H1 (cell line): ENCODE measurements at regions not wholly inside any gene's neighbourhood (a gene's known extent, or its start where the extent isn't known, plus 50 kb on each side); places are given as distances from the start of the nearest gene placed in this dataset.

Experiments
- CTCF ChIA-PET: fragments of 300-600 bp; sonication (Branson Sonifier 250); formaldehyde crosslinking; loops from one replicate; lab custom pipeline; 2021; ENCODE audit not compliant: partially characterized antibody; lab: Charles Lee
- POLR2A ChIA-PET: fragments of 300-600 bp; sonication (Branson Sonifier 250); formaldehyde crosslinking; loops from one replicate; lab custom pipeline; 2021; ENCODE audit warnings: inconsistent platforms; ENCODE audit not compliant: partially characterized antibody; lab: Charles Lee
- DNase-seq, 2 experiments: peaks; one replicate each; pipeline versions ENCODE4 v3.0.0 to v3.0.0-alpha.2; 2010 to 2022; ENCODE audit warnings: low spot score in 2 of 2, low read depth in 1 of 2, mixed read lengths in 1 of 2
- FAIRE-seq: peaks from 2 replicates; lab custom pipeline; 2011; peaks lifted over from hg19 to GRCh38; lab: Jason Lieb, UNC
- H2AFZ ChIP-seq: 2 replicates; pipeline ENCODE4 v1.8.1; 2012; ENCODE audit warnings: low read length, inconsistent platforms
- H2AK5ac ChIP-seq: 2 replicates; pipeline ENCODE4 v1.6.1; 2013; ENCODE audit warnings: low read depth, low read length
- H2BK120ac ChIP-seq: replicated peaks from 2 replicates; pipeline ENCODE3; 2013; ENCODE audit warnings: low read depth, low read length, inconsistent platforms
- H2BK12ac ChIP-seq: 2 replicates; pipeline ENCODE4 v1.6.1; 2013; ENCODE audit warnings: low read depth, low read length
- H2BK15ac ChIP-seq: 2 replicates; pipeline ENCODE4 v1.6.1; 2013; ENCODE audit warnings: low read length
- H2BK20ac ChIP-seq: 2 replicates; pipeline ENCODE4 v1.6.1; 2013; ENCODE audit warnings: low read length
- H2BK5ac ChIP-seq: 2 replicates; pipeline ENCODE4 v1.6.1; 2013; ENCODE audit warnings: low read depth, low read length
- H3K14ac ChIP-seq: 2 replicates; pipeline ENCODE4 v1.6.1; 2013; ENCODE audit warnings: inconsistent platforms; ENCODE audit not compliant: insufficient read length
- H3K18ac ChIP-seq: 2 replicates; pipeline ENCODE4 v1.6.1; 2013; ENCODE audit warnings: low read length; ENCODE audit errors: extremely low read depth
- H3K23ac ChIP-seq: 2 replicates; pipeline ENCODE4 v1.6.1; 2013; ENCODE audit warnings: inconsistent platforms; ENCODE audit not compliant: insufficient read length
- H3K23me2 ChIP-seq: 2 replicates; pipeline ENCODE4 v1.6.1; 2013; ENCODE audit warnings: low read depth, low read length
- H3K27ac ChIP-seq: 2 replicates; pipeline ENCODE4 v1.6.1; 2011; ENCODE audit warnings: low read depth, low read length, inconsistent platforms
- H3K27me3 ChIP-seq, 4 experiments: replicated peaks in 1 of 4; 1 replicate in 1 of 4; 2 replicates in 3 of 4; pipeline versions ENCODE4 v1.6.1 to v1.8.1; 2011 to 2013; ENCODE audit warnings: low read length in 3 of 4, mild to moderate bottlenecking in 3 of 4, inconsistent platforms in 2 of 4, mixed read lengths in 2 of 4, moderate library complexity in 1 of 4; ENCODE audit not compliant: control insufficient read depth in 3 of 4, insufficient read depth in 3 of 4; ENCODE audit errors: extremely low read depth in 1 of 4
- H3K36me3 ChIP-seq, 4 experiments: 2 replicates each; pipeline versions ENCODE4 v1.6.1 to v1.8.1; 2011 to 2013; ENCODE audit warnings: mild to moderate bottlenecking in 4 of 4, low read length in 3 of 4, moderate library complexity in 2 of 4, control low read depth in 1 of 4, inconsistent platforms in 1 of 4; ENCODE audit not compliant: insufficient read depth in 4 of 4, control insufficient read depth in 2 of 4
- H3K4ac ChIP-seq: replicated peaks from 2 replicates; pipeline ENCODE3; 2013; ENCODE audit warnings: low read length, low read depth, mixed read lengths, inconsistent platforms; ENCODE audit not compliant: insufficient read length
- H3K4me1 ChIP-seq, 4 experiments: replicated peaks in 1 of 4; 1 replicate in 1 of 4; 2 replicates in 3 of 4; pipeline versions ENCODE4 v1.6.1 to v1.8.1; 2011 to 2013; ENCODE audit warnings: low read length in 3 of 4, inconsistent platforms in 2 of 4, mixed read lengths in 1 of 4; ENCODE audit not compliant: insufficient read depth in 4 of 4, control insufficient read depth in 3 of 4
- H3K4me2 ChIP-seq, 2 experiments: 2 replicates each; pipeline versions ENCODE4 v1.6.1 to v1.8.1; 2011 to 2013; ENCODE audit warnings: low read depth in 2 of 2, low read length in 2 of 2, control low read depth in 1 of 2, inconsistent platforms in 1 of 2, mild to moderate bottlenecking in 1 of 2; ENCODE audit not compliant: insufficient read depth in 1 of 2
- H3K4me3 ChIP-seq, 4 experiments: fragments of 200-600, 300-600 bp in 1 of 4; sonication (generic), shearing (Covaris generic), sonication (Bioruptor Twin) in 1 of 4; 2 replicates each; pipeline versions ENCODE4 v1.5.1 to v1.8.1; 2011 to 2016; ENCODE audit warnings: low read length in 4 of 4, low read depth in 3 of 4, control low read depth in 2 of 4, inconsistent platforms in 2 of 4, mild to moderate bottlenecking in 2 of 4, mixed read lengths in 1 of 4, moderate library complexity in 1 of 4; ENCODE audit not compliant: insufficient read depth in 2 of 4; ENCODE audit errors: extremely low read depth in 1 of 4
- H3K56ac ChIP-seq: replicated peaks from 2 replicates; pipeline ENCODE3; 2013; ENCODE audit warnings: low read depth, mild to moderate bottlenecking, mixed read lengths, low read length, inconsistent platforms; ENCODE audit not compliant: insufficient read length
- H3K79me1 ChIP-seq: 2 replicates; pipeline ENCODE4 v1.6.1; 2013; ENCODE audit warnings: low read depth, low read length, control low read depth
- H3K79me2 ChIP-seq, 2 experiments: 2 replicates each; pipeline versions ENCODE4 v1.6.1 to v1.8.1; 2012 to 2013; ENCODE audit warnings: low read length in 2 of 2, mild to moderate bottlenecking in 2 of 2, inconsistent platforms in 1 of 2; ENCODE audit not compliant: insufficient read depth in 2 of 2, control insufficient read depth in 1 of 2
- H3K9ac ChIP-seq, 4 experiments: replicated peaks in 1 of 4; 1 replicate in 1 of 4; 2 replicates in 3 of 4; pipeline versions ENCODE4 v1.6.1 to v1.8.1; 2011 to 2013; ENCODE audit warnings: low read depth in 3 of 4, low read length in 3 of 4, control low read depth in 2 of 4, mild to moderate bottlenecking in 2 of 4, moderate library complexity in 2 of 4, inconsistent platforms in 1 of 4; ENCODE audit errors: extremely low read depth in 1 of 4
- H3K9me3 ChIP-seq, 2 experiments: 2 replicates each; pipeline versions ENCODE4 v1.6.1 to v1.8.1; 2012 to 2013; ENCODE audit warnings: mild to moderate bottlenecking in 2 of 2, moderate library complexity in 2 of 2, control low read depth in 1 of 2, inconsistent platforms in 1 of 2, low read depth in 1 of 2, low read length in 1 of 2, mixed read lengths in 1 of 2; ENCODE audit not compliant: insufficient read depth in 2 of 2
- H4K20me1 ChIP-seq, 2 experiments: replicated peaks in 1 of 2; 2 replicates each; pipeline versions ENCODE3 to v1.8.1; 2011 to 2013; ENCODE audit warnings: inconsistent platforms in 2 of 2, low read length in 2 of 2, mild to moderate bottlenecking in 1 of 2; ENCODE audit not compliant: insufficient read depth in 2 of 2, control insufficient read depth in 1 of 2
- H4K5ac ChIP-seq: 2 replicates; pipeline ENCODE4 v1.6.1; 2013; ENCODE audit warnings: low read length, low read depth, mixed read lengths, inconsistent platforms; ENCODE audit not compliant: insufficient read length
- H4K8ac ChIP-seq: 2 replicates; pipeline ENCODE4 v1.8.0; 2013; ENCODE audit warnings: mild to moderate bottlenecking, moderate library complexity, low read length, inconsistent platforms; ENCODE audit not compliant: insufficient read depth; ENCODE audit errors: extremely low read depth
- H4K91ac ChIP-seq: replicated peaks from 2 replicates; pipeline ENCODE3; 2013; ENCODE audit warnings: low read length, mixed read lengths, inconsistent platforms; ENCODE audit not compliant: insufficient read length
- BACH1 ChIP-seq: IDR thresholded peaks from 2 replicates; pipeline ENCODE4 v1.6.1; 2012; ENCODE audit warnings: low read length, improper control_type of control experiment
- BRCA1 ChIP-seq: IDR thresholded peaks from 2 replicates; pipeline ENCODE4 v1.6.1; 2012; ENCODE audit warnings: low read depth, low read length, improper control_type of control experiment
- CBX5 ChIP-seq: fragments of 300-800, 300-1000 bp; sonication (generic); IDR thresholded peaks from 2 replicates; pipeline ENCODE4 v1.7.1; 2016; ENCODE audit warnings: antibody characterized with exemption, low read length, low read depth
- CEBPB ChIP-seq: IDR thresholded peaks from 2 replicates; pipeline ENCODE4 v1.6.1; 2012; ENCODE audit warnings: low read depth, low read length
- CHD2 ChIP-seq: IDR thresholded peaks from 2 replicates; pipeline ENCODE4 v1.6.1; 2012; ENCODE audit warnings: low read length, improper control_type of control experiment
- FOSL1 ChIP-seq: IDR thresholded peaks from 2 replicates; pipeline ENCODE4 v1.6.1; 2011; ENCODE audit warnings: mild to moderate bottlenecking, low read depth, low read length, moderate library complexity; ENCODE audit not compliant: insufficient read depth
- HDAC2 ChIP-seq, 2 experiments: fragments of 300-600 bp in 1 of 2; sonication (generic) in 1 of 2; IDR thresholded peaks; 2 replicates each; pipeline ENCODE4 v1.6.1; 2011 to 2012; ENCODE audit warnings: low read depth in 2 of 2, low read length in 2 of 2, mild to moderate bottlenecking in 2 of 2, moderate library complexity in 2 of 2, borderline replicate concordance in 1 of 2, inconsistent platforms in 1 of 2
- NRF1 ChIP-seq: IDR thresholded peaks from 2 replicates; pipeline ENCODE4 v1.6.1; 2011; ENCODE audit warnings: mild to moderate bottlenecking, low read depth, low read length, improper control_type of control experiment
- RFX5 ChIP-seq: IDR thresholded peaks from 2 replicates; pipeline ENCODE4 v1.6.1; 2011; ENCODE audit warnings: low read depth, low read length, improper control_type of control experiment, borderline replicate concordance
- RNF2 ChIP-seq: fragments of 200-900, 300-1000 bp; sonication (generic); IDR thresholded peaks from 2 replicates; pipeline ENCODE4 v1.7.1; 2016; ENCODE audit warnings: borderline replicate concordance, low read depth, mild to moderate bottlenecking, antibody characterized with exemption, low read length; ENCODE audit not compliant: poor library complexity, severe bottlenecking; ENCODE audit errors: missing control alignments
- SP4 ChIP-seq: IDR thresholded peaks from 2 replicates; pipeline ENCODE4 v1.6.1; 2012; ENCODE audit warnings: low read length, inconsistent platforms
- WGBS, 2 experiments: shearing (Covaris generic) in 1 of 2; methylation state at CpG; one replicate each; pipeline versions ENCODE4 v1.1.6 to v1.1.7; 2013 to 2015; ENCODE audit warnings: low lambda C conversion rate in 2 of 2, mixed read lengths in 2 of 2, inconsistent platforms in 1 of 2, low coverage in 1 of 2, missing lambda C conversion rate in 1 of 2; ENCODE audit not compliant: insufficient replicate concordance in 2 of 2, insufficient coverage in 1 of 2, insufficient read length in 1 of 2; ENCODE audit errors: extremely low coverage in 1 of 2, missing lambda C conversion rate in 1 of 2; 5-methylcytosine and 5-hydroxymethylcytosine counted together
- TF ChIP-seq, protein P1 (sequence below): IDR thresholded peaks from 2 replicates; pipeline ENCODE4 v1.6.1; 2011; ENCODE audit warnings: low read length, improper control_type of control experiment

DNA sequence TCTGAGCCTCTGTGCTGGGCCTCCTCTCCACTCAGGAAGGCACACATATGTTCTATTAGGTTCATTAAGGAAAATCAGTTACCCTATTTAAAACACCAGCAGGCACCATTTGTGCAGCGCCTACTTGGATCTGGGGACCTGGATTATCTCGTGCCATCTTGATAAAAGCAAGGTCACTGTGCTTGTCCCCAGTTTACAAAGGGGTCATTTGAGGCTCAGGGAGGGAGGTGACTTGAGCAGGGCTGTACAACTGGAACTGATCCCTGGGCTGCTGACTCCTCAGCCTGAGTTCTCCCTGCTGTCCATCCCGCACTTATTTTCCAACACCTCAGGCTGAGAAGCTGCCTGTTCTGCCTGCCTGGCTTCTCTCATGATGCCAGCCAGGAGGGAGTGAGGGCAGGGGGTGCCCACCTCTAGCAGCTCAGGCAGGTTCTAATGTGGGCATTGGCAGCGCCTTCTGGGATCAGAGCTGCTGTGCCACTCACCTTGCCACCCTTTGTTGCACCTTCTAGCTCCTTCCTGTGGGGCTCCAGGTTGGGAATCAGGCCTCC, 120.3 kb downstream of the GLI2 start:
- Histone ChIP-seq H3K9ac (no peak overlapping the region), H4K91ac (no peak overlapping the region), H2AFZ (no peak overlapping the region), H2BK15ac (no peak overlapping the region), H3K14ac (no peak overlapping the region), H2AK5ac (no peak overlapping the region), H3K36me3 (no peaks in the 10 kb centered on the region; a peak in 1 of 8 replicates), H3K4ac (no peak overlapping the region), H3K27ac (no peak overlapping the region), H3K79me2 (peaks cover 0 to 32% of the 10 kb centered on the region in 2 experiments; a peak in 1 of 4 replicates), H3K23me2 (peaks cover 3% of the 10 kb centered on the region; the same call in 1 of the 2 replicates), H3K79me1 (peaks cover 24% of the 10 kb centered on the region), H4K5ac (no peak overlapping the region), H3K56ac (no peak overlapping the region), H2BK12ac (no peak overlapping the region), H2BK120ac (no peak overlapping the region), H2BK20ac (no peak overlapping the region), H3K4me1 (peaks cover 0 to 24% (median 18%) of the 10 kb centered on the region in 4 experiments; a peak in 6 of 7 replicates), H2BK5ac (peak overlapping the region; percentile 66), H3K4me2 (no peak overlapping the region), H4K8ac (no peak overlapping the region), H4K20me1 (peaks cover 9 to 21% of the 10 kb centered on the region in 2 experiments), H3K23ac (no peak overlapping the region), H3K18ac (peak overlapping the region; percentile 32; the same call in 1 of the 2 replicates), H3K4me3 (no peak overlapping the region), H3K9me3 (no peaks in the 10 kb centered on the region), H3K27me3 (no peaks in the 10 kb centered on the region)
- TF ChIP-seq CHD2 (no peak), FOSL1 (no peak), BRCA1 (no peak), CEBPB (no peak), RNF2 (no peak), BACH1 (no peak), RFX5 (no peak), SP4 (no peak), NRF1 (no peak), CBX5 (no peak), HDAC2 (IDR thresholded peaks at IDR 0.05; ENCODE audit: borderline replicate concordance in 1 of 2, low read depth in 2 of 2, low read length in 2 of 2) (no peak)
- TF ChIP-seq, protein P1, sequence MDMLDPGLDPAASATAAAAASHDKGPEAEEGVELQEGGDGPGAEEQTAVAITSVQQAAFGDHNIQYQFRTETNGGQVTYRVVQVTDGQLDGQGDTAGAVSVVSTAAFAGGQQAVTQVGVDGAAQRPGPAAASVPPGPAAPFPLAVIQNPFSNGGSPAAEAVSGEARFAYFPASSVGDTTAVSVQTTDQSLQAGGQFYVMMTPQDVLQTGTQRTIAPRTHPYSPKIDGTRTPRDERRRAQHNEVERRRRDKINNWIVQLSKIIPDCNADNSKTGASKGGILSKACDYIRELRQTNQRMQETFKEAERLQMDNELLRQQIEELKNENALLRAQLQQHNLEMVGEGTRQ = no peak
- ChIA-PET CTCF (interaction anchor here (0.9 to 13.2 kb wide), 14 partner anchors 9 to 160 kb away, joined by 3 to 158 read pairs (median 4); no protein-coding TSS in a partner anchor), POLR2A (interaction anchor here (1.0 to 1.5 kb wide), 3 partner anchors 11 to 219 kb away, joined by 3 to 5 read pairs (median 3); no protein-coding TSS in a partner anchor)
- DNase-seq (no peak), FAIRE-seq (no peak)
- 80% methylated on average over 4 of the region's 4 CpGs; no CpG with 5 or more reads in 1 of the 2 experiments for WGBS, 2 experiments
